ENCODE measurements at regions not wholly inside any gene's neighbourhood (a gene's known extent, or its start where the extent isn't known, plus 50 kb on each side); places are given as distances from the start of the nearest gene placed in this dataset.

DNA sequence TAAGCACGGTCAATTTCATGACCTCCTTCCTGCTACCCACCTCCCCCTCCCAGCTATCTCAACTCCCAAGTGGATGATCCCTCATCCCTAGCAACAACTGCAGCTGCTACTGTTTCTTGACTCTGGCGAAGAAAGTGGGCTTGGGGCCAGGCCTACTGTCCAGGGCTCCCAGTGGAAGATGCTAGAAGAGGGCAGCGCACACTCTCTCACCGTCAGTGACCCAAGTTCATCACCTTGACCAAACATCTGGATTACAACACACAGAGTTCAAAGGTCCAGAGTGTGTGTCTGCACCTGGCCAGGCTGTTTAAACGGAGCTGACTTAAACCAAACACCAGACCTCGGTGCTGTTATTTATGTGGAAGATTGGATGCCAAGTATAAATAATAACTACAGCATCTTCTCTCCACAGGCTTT is 385.6 kb downstream of the SHQ1 start:
- CTCF ChIA-PET = no interaction called here
- no peak overlapping the region for H3K27ac ChIP-seq
- TF ChIP-seq, protein P1, sequence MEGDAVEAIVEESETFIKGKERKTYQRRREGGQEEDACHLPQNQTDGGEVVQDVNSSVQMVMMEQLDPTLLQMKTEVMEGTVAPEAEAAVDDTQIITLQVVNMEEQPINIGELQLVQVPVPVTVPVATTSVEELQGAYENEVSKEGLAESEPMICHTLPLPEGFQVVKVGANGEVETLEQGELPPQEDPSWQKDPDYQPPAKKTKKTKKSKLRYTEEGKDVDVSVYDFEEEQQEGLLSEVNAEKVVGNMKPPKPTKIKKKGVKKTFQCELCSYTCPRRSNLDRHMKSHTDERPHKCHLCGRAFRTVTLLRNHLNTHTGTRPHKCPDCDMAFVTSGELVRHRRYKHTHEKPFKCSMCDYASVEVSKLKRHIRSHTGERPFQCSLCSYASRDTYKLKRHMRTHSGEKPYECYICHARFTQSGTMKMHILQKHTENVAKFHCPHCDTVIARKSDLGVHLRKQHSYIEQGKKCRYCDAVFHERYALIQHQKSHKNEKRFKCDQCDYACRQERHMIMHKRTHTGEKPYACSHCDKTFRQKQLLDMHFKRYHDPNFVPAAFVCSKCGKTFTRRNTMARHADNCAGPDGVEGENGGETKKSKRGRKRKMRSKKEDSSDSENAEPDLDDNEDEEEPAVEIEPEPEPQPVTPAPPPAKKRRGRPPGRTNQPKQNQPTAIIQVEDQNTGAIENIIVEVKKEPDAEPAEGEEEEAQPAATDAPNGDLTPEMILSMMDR (conservative IDR thresholded peaks at IDR 0.05) = no peak
- TF ChIP-seq EZH2 (IDR thresholded peaks at IDR 0.05; ENCODE audit: low read depth) = no peak
- peaks cover 13% of the 10 kb centered on the region for H3K4me1 ChIP-seq (replicated peaks; ENCODE audit: insufficient read depth)
- DNase-seq = no peak
- no peaks in the 10 kb centered on the region for H3F3A ChIP-seq (ENCODE audit: insufficient read depth, low read depth)
- H2AFZ ChIP-seq = no peak overlapping the region
- BruUV-seq (replicated peaks) = no TSS peak
- no peaks in the 10 kb centered on the region for H3K36me3 ChIP-seq (ENCODE audit: low read depth)
- intact Hi-C loops (cut with micrococcal nuclease; ENCODE audit: unreplicated experiment) = no loop called here
- no peaks in the 10 kb centered on the region for H3K9me3 ChIP-seq (ENCODE audit: insufficient read depth, low read depth)
- no peaks in the 10 kb centered on the region for H3K9me2 ChIP-seq (ENCODE audit: insufficient read depth)
- POLR2A ChIA-PET (ENCODE audit: unreplicated experiment) = no interaction called here
- no peak overlapping the region for H3K4me2 ChIP-seq
- no peaks in the 10 kb centered on the region for H3K27me3 ChIP-seq (ENCODE audit: insufficient read depth, low read depth)
- no peaks in the 10 kb centered on the region for H4K20me1 ChIP-seq (ENCODE audit: insufficient read depth)
- no peaks in the 10 kb centered on the region for H3K79me2 ChIP-seq (ENCODE audit: low read depth)
- no peak overlapping the region for H3K4me3 ChIP-seq

DNA sequence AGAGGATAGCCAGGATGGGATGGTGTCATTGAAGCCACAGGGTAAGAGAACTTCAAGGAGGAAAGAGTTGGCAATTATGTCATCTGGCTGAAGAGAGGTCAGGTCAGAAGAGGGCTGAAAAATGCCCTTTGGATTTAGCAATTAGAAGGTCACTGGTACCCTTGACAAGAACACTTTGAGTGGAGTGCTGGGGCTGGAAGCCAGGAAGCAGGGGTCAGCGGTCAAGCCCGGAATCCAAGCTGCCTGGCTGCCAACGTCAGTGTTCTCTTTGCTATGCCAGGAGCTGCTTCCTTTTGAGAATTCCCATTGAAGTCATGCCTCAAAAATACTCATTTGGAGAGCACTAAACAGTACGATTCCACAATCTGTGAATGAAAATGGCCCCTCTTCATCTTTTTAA is 386.5 kb downstream of the SHQ1 start:
- Histone ChIP-seq H3K27ac (no peak overlapping the region), H3K4me3 (no peak overlapping the region), H3K4me2 (no peak overlapping the region), H3K27me3 (ENCODE audit: insufficient read depth, low read depth) (no peaks in the 10 kb centered on the region), H2AFZ (no peak overlapping the region), H3K4me1 (replicated peaks; ENCODE audit: insufficient read depth) (peaks cover 13% of the 10 kb centered on the region), H3K36me3 (ENCODE audit: low read depth) (no peaks in the 10 kb centered on the region), H3K79me2 (ENCODE audit: low read depth) (no peaks in the 10 kb centered on the region), H3K9me3 (ENCODE audit: insufficient read depth, low read depth) (no peaks in the 10 kb centered on the region), H3K9me2 (ENCODE audit: insufficient read depth) (no peaks in the 10 kb centered on the region), H3F3A (ENCODE audit: insufficient read depth, low read depth) (no peaks in the 10 kb centered on the region), H4K20me1 (ENCODE audit: insufficient read depth) (no peaks in the 10 kb centered on the region)
- intact Hi-C loops (cut with micrococcal nuclease; ENCODE audit: unreplicated experiment) = no loop called here
- no TSS peak for BruUV-seq (replicated peaks)
- ChIA-PET POLR2A (ENCODE audit: unreplicated experiment) (no interaction called here), CTCF (no interaction called here)
- no peak for DNase-seq
- no peak for TF ChIP-seq EZH2 (IDR thresholded peaks at IDR 0.05; ENCODE audit: low read depth)
- TF ChIP-seq, protein P1 (conservative IDR thresholded peaks at IDR 0.05) = no peak

DNA sequence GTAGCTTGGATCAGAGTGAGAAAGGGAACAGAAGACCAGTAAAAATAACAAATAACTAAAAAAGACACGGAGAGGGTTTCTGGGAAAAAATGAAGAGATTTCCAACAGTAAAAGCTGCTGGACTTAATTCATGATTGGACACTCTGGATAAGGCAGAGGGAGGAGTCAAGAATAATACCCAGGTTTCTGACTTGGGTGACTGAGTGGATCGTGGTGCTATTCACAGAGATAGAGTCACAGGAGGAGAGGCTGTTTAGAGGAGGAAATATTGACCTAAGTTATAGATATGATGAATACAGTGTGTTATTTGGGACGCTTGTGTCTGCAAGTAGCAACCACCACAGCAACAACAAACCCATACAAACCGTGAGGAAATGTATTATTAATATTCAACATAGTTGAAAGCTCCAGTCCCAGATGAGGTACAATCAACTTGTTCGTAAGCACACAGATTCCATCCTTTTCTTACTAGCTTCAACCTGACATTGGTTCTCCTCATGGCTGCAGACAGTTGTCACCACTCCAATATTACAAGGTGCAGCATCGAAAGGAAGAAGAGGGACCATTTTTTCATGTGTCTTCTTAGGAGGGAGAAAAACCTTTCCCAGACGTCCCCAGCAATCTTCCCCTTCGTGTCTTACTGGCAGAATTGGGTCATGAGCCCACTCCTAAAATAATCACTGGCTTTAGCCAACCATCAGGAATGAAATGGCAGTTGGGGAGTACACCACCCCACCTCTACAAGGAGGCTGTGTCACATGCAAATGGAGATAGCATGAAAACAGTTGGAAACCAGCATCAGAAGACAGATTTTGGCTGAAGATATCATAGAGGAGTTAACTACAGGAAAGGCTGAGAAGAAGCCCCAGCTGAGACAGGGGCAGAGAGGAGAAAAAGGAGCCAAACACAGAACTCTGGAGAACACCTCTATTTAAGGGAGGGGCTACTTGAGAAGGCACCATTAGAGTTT is 387.8 kb downstream of the SHQ1 start:
- no peak for DNase-seq
- Histone ChIP-seq H2AFZ (no peak overlapping the region), H3K79me2 (ENCODE audit: low read depth) (no peaks in the 10 kb centered on the region), H3K4me3 (no peak overlapping the region), H3K36me3 (ENCODE audit: low read depth) (no peaks in the 10 kb centered on the region), H3K9me3 (ENCODE audit: insufficient read depth, low read depth) (no peaks in the 10 kb centered on the region), H3K9me2 (ENCODE audit: insufficient read depth) (no peaks in the 10 kb centered on the region), H3K4me2 (no peak overlapping the region), H3K4me1 (replicated peaks; ENCODE audit: insufficient read depth) (peaks cover 13% of the 10 kb centered on the region), H3K27me3 (ENCODE audit: insufficient read depth, low read depth) (no peaks in the 10 kb centered on the region), H4K20me1 (ENCODE audit: insufficient read depth) (no peaks in the 10 kb centered on the region), H3F3A (ENCODE audit: insufficient read depth, low read depth) (no peaks in the 10 kb centered on the region), H3K27ac (no peak overlapping the region)
- CTCF ChIA-PET = no interaction called here
- POLR2A ChIA-PET (ENCODE audit: unreplicated experiment) = no interaction called here
- intact Hi-C loops (cut with micrococcal nuclease; ENCODE audit: unreplicated experiment) = no loop called here
- no TSS peak for BruUV-seq (replicated peaks)
- TF ChIP-seq, protein P1 (conservative IDR thresholded peaks at IDR 0.05) = no peak
- no peak for TF ChIP-seq EZH2 (IDR thresholded peaks at IDR 0.05; ENCODE audit: low read depth)
